Brain microvascular endothelial cell (primary cell): ENCODE measurements at regions not wholly inside any gene's neighbourhood (a gene's known extent, or its start where the extent isn't known, plus 50 kb on each side); places are given as distances from the start of the nearest gene placed in this dataset.

ENCODE experiments used
- DNase-seq: peaks from one replicate; pipeline ENCODE4 v3.0.0-alpha.2; 2020
- H3K27ac ChIP-seq: fragments of 250-450 bp; sonication (Bioruptor Pico); 2 replicates; pipeline ENCODE4 v1.5.1; 2020; ENCODE audit warnings: mild to moderate bottlenecking, moderate library complexity
- H3K27me3 ChIP-seq: fragments of 250-450 bp; sonication (Bioruptor Pico); replicated peaks from 2 replicates; pipeline ENCODE4 v1.5.1; 2020; ENCODE audit warnings: mild to moderate bottlenecking
- H3K36me3 ChIP-seq: fragments of 250-450 bp; sonication (Bioruptor Pico); replicated peaks from 2 replicates; pipeline ENCODE4 v1.5.1; 2020; ENCODE audit warnings: mild to moderate bottlenecking
- H3K4me3 ChIP-seq: 2 replicates; pipeline ENCODE4 v1.5.1; 2011; ENCODE audit warnings: low read depth, mild to moderate bottlenecking, control low read depth, low read length, moderate library complexity
- CTCF ChIP-seq: IDR thresholded peaks from 2 replicates; pipeline ENCODE4 v1.5.1; 2011; ENCODE audit warnings: low read depth, mild to moderate bottlenecking, moderate library complexity, low read length, control low read depth, inconsistent platforms; ENCODE audit errors: missing control alignments
- in situ Hi-C: cut with HindIII; loops from 2 replicates; pipeline ENCODE4 v1.10.0; 2017; ENCODE audit warnings: low sequenced_read_pairs, low pct_ligation_motif_present

- H3K27me3 ChIP-seq = no peaks in the 10 kb centered on the region
- H3K36me3 ChIP-seq = no peaks in the 10 kb centered on the region
- no peak overlapping the region for H3K27ac ChIP-seq
- no peak for TF ChIP-seq CTCF
- DNase-seq = no peak
- H3K4me3 ChIP-seq = no peak overlapping the region
- in situ Hi-C loops = no loop called here
Observed at GRCh38 chr3:162740941-162741596, 1244.5 kb downstream of the OTOL1 start.

GRCh38 chr3:162742159-162742717, 1245.6 kb downstream of the OTOL1 start:
- Histone ChIP-seq H3K4me3 (no peak overlapping the region), H3K27me3 (no peaks in the 10 kb centered on the region), H3K36me3 (no peaks in the 10 kb centered on the region), H3K27ac (no peak overlapping the region)
- no peak for DNase-seq
- in situ Hi-C loops = no loop called here
- TF ChIP-seq CTCF = no peak

GRCh38 chr3:162743091-162743490, 1246.5 kb downstream of the OTOL1 start:
- no peak overlapping the region for H3K27ac ChIP-seq
- TF ChIP-seq CTCF = no peak
- no peak overlapping the region for H3K4me3 ChIP-seq
- in situ Hi-C loops = no loop called here
- DNase-seq = no peak
- H3K36me3 ChIP-seq = no peaks in the 10 kb centered on the region
- no peaks in the 10 kb centered on the region for H3K27me3 ChIP-seq

- Histone ChIP-seq H3K36me3 (no peaks in the 10 kb centered on the region), H3K27me3 (no peaks in the 10 kb centered on the region), H3K4me3 (no peak overlapping the region), H3K27ac (no peak overlapping the region)
- DNase-seq = no peak
- in situ Hi-C loops = no loop called here
- no peak for TF ChIP-seq CTCF
Observed at GRCh38 chr3:162760789-162761188, 1264.2 kb downstream of the OTOL1 start.

GRCh38 chr3:162764051-162764807, 1267.6 kb downstream of the OTOL1 start:
- no peak for TF ChIP-seq CTCF
- DNase-seq = no peak
- H3K27ac ChIP-seq = no peak overlapping the region
- no peaks in the 10 kb centered on the region for H3K27me3 ChIP-seq
- H3K4me3 ChIP-seq = no peak overlapping the region
- H3K36me3 ChIP-seq = no peaks in the 10 kb centered on the region
- in situ Hi-C loops = no loop called here

GRCh38 chr3:162764808-162765071, 1268.1 kb downstream of the OTOL1 start:
- Histone ChIP-seq H3K27me3 (no peaks in the 10 kb centered on the region), H3K4me3 (no peak overlapping the region), H3K27ac (no peak overlapping the region), H3K36me3 (no peaks in the 10 kb centered on the region)
- no peak for TF ChIP-seq CTCF
- no peak for DNase-seq
- in situ Hi-C loops = no loop called here
